ENCODE measurements at regions not wholly inside any gene's neighbourhood (a gene's known extent, or its start where the extent isn't known, plus 50 kb on each side); places are given as distances from the start of the nearest gene placed in this dataset.

DNA sequence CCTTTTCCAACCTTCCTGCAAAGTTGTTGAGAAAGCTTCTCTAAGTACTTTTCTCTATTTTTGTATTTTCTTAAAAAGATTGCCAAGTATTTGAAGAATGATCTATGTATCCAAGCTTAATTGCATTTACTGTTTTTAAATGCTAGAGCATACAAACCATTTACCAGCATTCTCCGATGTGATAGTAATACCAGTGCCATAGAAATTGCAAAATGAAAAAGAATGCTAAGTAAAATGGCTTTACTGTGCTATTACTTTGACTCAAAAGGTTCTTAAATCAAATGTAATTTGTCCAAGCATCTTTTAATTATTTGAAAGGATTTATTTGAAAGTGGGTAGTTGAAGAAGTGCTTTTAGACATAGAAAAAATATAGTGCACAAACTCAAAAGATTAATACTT is 1183.2 kb downstream of the RAPGEF2 start (continued):
- no peak for TF ChIP-seq ZFP36 (IDR thresholded peaks at IDR 0.05; ENCODE audit: borderline replicate concordance, partially characterized antibody)
- TF ChIP-seq FOSB (CRISPR knock-in tag; IDR thresholded peaks at IDR 0.05) = no peak
- TF ChIP-seq MAFK (IDR thresholded peaks at IDR 0.05; ENCODE audit: partially characterized antibody) = no peak
- TF ChIP-seq JUN (IDR thresholded peaks at IDR 0.05) = no peak

GRCh38 chr4:160296476-160296875 is 1193.6 kb downstream of the RAPGEF2 start:
- no peak for TF ChIP-seq CEBPB (IDR thresholded peaks at IDR 0.05)
- TF ChIP-seq, protein P1, sequence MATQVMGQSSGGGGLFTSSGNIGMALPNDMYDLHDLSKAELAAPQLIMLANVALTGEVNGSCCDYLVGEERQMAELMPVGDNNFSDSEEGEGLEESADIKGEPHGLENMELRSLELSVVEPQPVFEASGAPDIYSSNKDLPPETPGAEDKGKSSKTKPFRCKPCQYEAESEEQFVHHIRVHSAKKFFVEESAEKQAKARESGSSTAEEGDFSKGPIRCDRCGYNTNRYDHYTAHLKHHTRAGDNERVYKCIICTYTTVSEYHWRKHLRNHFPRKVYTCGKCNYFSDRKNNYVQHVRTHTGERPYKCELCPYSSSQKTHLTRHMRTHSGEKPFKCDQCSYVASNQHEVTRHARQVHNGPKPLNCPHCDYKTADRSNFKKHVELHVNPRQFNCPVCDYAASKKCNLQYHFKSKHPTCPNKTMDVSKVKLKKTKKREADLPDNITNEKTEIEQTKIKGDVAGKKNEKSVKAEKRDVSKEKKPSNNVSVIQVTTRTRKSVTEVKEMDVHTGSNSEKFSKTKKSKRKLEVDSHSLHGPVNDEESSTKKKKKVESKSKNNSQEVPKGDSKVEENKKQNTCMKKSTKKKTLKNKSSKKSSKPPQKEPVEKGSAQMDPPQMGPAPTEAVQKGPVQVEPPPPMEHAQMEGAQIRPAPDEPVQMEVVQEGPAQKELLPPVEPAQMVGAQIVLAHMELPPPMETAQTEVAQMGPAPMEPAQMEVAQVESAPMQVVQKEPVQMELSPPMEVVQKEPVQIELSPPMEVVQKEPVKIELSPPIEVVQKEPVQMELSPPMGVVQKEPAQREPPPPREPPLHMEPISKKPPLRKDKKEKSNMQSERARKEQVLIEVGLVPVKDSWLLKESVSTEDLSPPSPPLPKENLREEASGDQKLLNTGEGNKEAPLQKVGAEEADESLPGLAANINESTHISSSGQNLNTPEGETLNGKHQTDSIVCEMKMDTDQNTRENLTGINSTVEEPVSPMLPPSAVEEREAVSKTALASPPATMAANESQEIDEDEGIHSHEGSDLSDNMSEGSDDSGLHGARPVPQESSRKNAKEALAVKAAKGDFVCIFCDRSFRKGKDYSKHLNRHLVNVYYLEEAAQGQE (IDR thresholded peaks at IDR 0.05) = no peak
- no peak for TF ChIP-seq RCOR1 (IDR thresholded peaks at IDR 0.05; ENCODE audit: low read depth, low read length)
- TF ChIP-seq CBX2 (IDR thresholded peaks at IDR 0.05; ENCODE audit: borderline replicate concordance, low read depth) = no peak
- TF ChIP-seq HOXB13 (CRISPR knock-in tag; IDR thresholded peaks at IDR 0.05; ENCODE audit: low read depth) = no peak
- no peak for TF ChIP-seq ZC3H11A (IDR thresholded peaks at IDR 0.05)
- TF ChIP-seq EHMT2 (IDR thresholded peaks at IDR 0.05; ENCODE audit: low read depth) = no peak
- TF ChIP-seq ESRRA (IDR thresholded peaks at IDR 0.05; ENCODE audit: borderline replicate concordance, low read length) = no peak
- TF ChIP-seq GATA3 (IDR thresholded peaks at IDR 0.05; ENCODE audit: borderline replicate concordance) = no peak
- CTCF ChIA-PET = no interaction called here
- no peak overlapping the region for H3K27ac ChIP-seq
- POLR2A ChIA-PET = no interaction called here
- FAIRE-seq (no peak), ATAC-seq (no peak), DNase-seq (ENCODE audit: low read depth in 1 of 2, low spot score in 1 of 2) (no peak)
- no peaks in the 10 kb centered on the region for H3K4me1 ChIP-seq
- no peaks in the 10 kb centered on the region for H3K9me3 ChIP-seq
- H3K4me2 ChIP-seq = no peak overlapping the region
- 18% methylated on average over 1 of the region's 1 CpG for WGBS (ENCODE audit: missing lambda C conversion rate)
- H3K4me3 ChIP-seq = no peak overlapping the region

DNA sequence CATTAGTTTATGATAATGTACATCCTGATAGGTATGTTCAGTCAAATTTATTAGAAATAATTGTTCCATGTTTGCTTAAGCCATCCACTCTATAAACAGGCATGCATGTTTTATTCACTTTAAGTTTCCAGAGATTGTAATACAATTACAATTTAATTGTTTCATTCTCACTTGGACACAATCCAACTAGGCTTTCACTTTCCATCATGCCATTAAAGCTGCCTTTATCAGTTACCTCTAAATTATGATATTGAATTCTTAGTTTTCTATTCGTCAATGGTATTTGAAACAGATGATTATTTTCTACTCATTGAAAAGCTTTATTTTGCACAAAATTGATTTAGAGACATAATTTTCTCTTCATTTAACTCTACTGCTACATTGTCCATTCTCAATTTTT is 1196.3 kb downstream of the RAPGEF2 start:
- Histone ChIP-seq H3K4me1 (no peaks in the 10 kb centered on the region), H3K27ac (no peak overlapping the region), H3K9me3 (no peaks in the 10 kb centered on the region), H3K4me3 (no peak overlapping the region), H3K4me2 (no peak overlapping the region)
- CTCF ChIA-PET = no interaction called here
- ATAC-seq (no peak), DNase-seq (ENCODE audit: low read depth in 1 of 2, low spot score in 1 of 2) (no peak), FAIRE-seq (no peak)
- POLR2A ChIA-PET = no interaction called here
- WGBS (ENCODE audit: missing lambda C conversion rate) = 87% methylated on average over 1 of the region's 1 CpG
- TF ChIP-seq ZFP36 (IDR thresholded peaks at IDR 0.05; ENCODE audit: borderline replicate concordance, partially characterized antibody) (no peak), ESRRA (IDR thresholded peaks at IDR 0.05; ENCODE audit: borderline replicate concordance, low read length) (no peak), ZC3H11A (IDR thresholded peaks at IDR 0.05) (no peak), HDAC2 (IDR thresholded peaks at IDR 0.05) (no peak), RAD21 (conservative IDR thresholded peaks at IDR 0.05 in 1 of 2, IDR thresholded peaks at IDR 0.05 in 1 of 2) (no peak), SREBF2 (IDR thresholded peaks at IDR 0.05) (no peak), PHF8 (IDR thresholded peaks at IDR 0.05; ENCODE audit: borderline replicate concordance, low read depth) (no peak), FOSB (CRISPR knock-in tag; IDR thresholded peaks at IDR 0.05) (no peak), RCOR1 (IDR thresholded peaks at IDR 0.05; ENCODE audit: low read depth, low read length) (no peak), JUN (IDR thresholded peaks at IDR 0.05) (no peak), NR3C1 (IDR thresholded peaks at IDR 0.05) (no peak), HES2 (IDR thresholded peaks at IDR 0.05) (no peak), EHF (CRISPR knock-in tag; IDR thresholded peaks at IDR 0.05) (no peak), POLR2A (IDR thresholded peaks at IDR 0.05; ENCODE audit: low read length) (no peak), RFX5 (IDR thresholded peaks at IDR 0.05) (no peak), HOXB5 (CRISPR knock-in tag; IDR thresholded peaks at IDR 0.05) (no peak)
- TF ChIP-seq, protein P2, sequence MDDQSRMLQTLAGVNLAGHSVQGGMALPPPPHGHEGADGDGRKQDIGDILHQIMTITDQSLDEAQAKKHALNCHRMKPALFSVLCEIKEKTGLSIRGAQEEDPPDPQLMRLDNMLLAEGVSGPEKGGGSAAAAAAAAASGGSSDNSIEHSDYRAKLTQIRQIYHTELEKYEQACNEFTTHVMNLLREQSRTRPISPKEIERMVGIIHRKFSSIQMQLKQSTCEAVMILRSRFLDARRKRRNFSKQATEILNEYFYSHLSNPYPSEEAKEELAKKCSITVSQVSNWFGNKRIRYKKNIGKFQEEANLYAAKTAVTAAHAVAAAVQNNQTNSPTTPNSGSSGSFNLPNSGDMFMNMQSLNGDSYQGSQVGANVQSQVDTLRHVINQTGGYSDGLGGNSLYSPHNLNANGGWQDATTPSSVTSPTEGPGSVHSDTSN (IDR thresholded peaks at IDR 0.05) = no peak
- TF ChIP-seq, protein P3, sequence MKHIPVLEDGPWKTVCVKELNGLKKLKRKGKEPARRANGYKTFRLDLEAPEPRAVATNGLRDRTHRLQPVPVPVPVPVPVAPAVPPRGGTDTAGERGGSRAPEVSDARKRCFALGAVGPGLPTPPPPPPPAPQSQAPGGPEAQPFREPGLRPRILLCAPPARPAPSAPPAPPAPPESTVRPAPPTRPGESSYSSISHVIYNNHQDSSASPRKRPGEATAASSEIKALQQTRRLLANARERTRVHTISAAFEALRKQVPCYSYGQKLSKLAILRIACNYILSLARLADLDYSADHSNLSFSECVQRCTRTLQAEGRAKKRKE (CRISPR knock-in tag; IDR thresholded peaks at IDR 0.05; ENCODE audit: low read depth) = no peak
- TF ChIP-seq, protein P1 (IDR thresholded peaks at IDR 0.05) = no peak
